GM21360 (cell line): ENCODE measurements at regions not wholly inside any gene's neighbourhood (a gene's known extent, or its start where the extent isn't known, plus 50 kb on each side); places are given as distances from the start of the nearest gene placed in this dataset.
A peak's percentile ranks its signal among the peaks of the same experiment; 100 is the strongest.
"Not testable (repeated sequence)": the region's sequence is repeated elsewhere in the genome, so short reads cannot be mapped to it uniquely, and the experiment has no call there.

Experiments
- ATAC-seq: cut with Tn5 transposase; IDR thresholded peaks from one replicate; pipeline ENCODE4 v1.9.1; 2021; ENCODE audit warnings: mild to moderate bottlenecking, moderate library complexity; ENCODE audit not compliant: unreplicated experiment

- no peak for ATAC-seq
Observed at GRCh38 chr7:12002428-12002827, 170.4 kb upstream of the THSD7A start.

GRCh38 chr7:12004581-12004980 lies 172.6 kb upstream of the THSD7A start:
- ATAC-seq, result no peak

GRCh38 chr7:12007576-12007975 lies 175.6 kb upstream of the THSD7A start:
- ATAC-seq, result no peak

GRCh38 chr7:12013983-12014382 lies 182.0 kb upstream of the THSD7A start:
- no peak for ATAC-seq

GRCh38 chr7:12016439-12016838 lies 184.4 kb upstream of the THSD7A start:
- no peak for ATAC-seq

GRCh38 chr7:12017046-12017445 lies 185.0 kb upstream of the THSD7A start:
- ATAC-seq, result no peak

GRCh38 chr7:12022011-12022410 lies 189.1 kb upstream of the TMEM106B start:
- ATAC-seq, result not testable (repeated sequence)

- ATAC-seq, result no peak
Observed at GRCh38 chr7:12025246-12025645, 185.8 kb upstream of the TMEM106B start.

GRCh38 chr7:12028508-12028907 lies 182.6 kb upstream of the TMEM106B start:
- no peak for ATAC-seq

GRCh38 chr7:12030116-12030515 lies 181.0 kb upstream of the TMEM106B start:
- ATAC-seq, result no peak

- ATAC-seq, result no peak
Observed at GRCh38 chr7:12031186-12031585, 179.9 kb upstream of the TMEM106B start.

GRCh38 chr7:12031638-12032037 lies 179.5 kb upstream of the TMEM106B start:
- no peak for ATAC-seq

GRCh38 chr7:12032146-12032545 lies 178.9 kb upstream of the TMEM106B start:
- ATAC-seq, result no peak

GRCh38 chr7:12043457-12043856 lies 167.6 kb upstream of the TMEM106B start:
- ATAC-seq, result not testable (repeated sequence)

GRCh38 chr7:12052211-12052610 lies 158.9 kb upstream of the TMEM106B start:
- no peak for ATAC-seq

GRCh38 chr7:12053561-12053960 lies 157.5 kb upstream of the TMEM106B start:
- no peak for ATAC-seq

- no peak for ATAC-seq
Observed at GRCh38 chr7:12054830-12055229, 156.3 kb upstream of the TMEM106B start.

GRCh38 chr7:12056381-12056780 lies 154.7 kb upstream of the TMEM106B start:
- no peak for ATAC-seq

- no peak for ATAC-seq
Observed at GRCh38 chr7:12056977-12057376, 154.1 kb upstream of the TMEM106B start.

- no peak for ATAC-seq
Observed at GRCh38 chr7:12062062-12062461, 149.0 kb upstream of the TMEM106B start.

GRCh38 chr7:12064586-12065127 lies 146.4 kb upstream of the TMEM106B start:
- ATAC-seq, result no peak

GRCh38 chr7:12066004-12066403 lies 145.1 kb upstream of the TMEM106B start:
- no peak for ATAC-seq

- peak; percentile 45 for ATAC-seq
Observed at GRCh38 chr7:12066521-12066920, 144.6 kb upstream of the TMEM106B start.
